Spleen (tissue), 7 donors: ENCODE measurements at regions not wholly inside any gene's neighbourhood (a gene's known extent, or its start where the extent isn't known, plus 50 kb on each side); places are given as distances from the start of the nearest gene placed in this dataset.

Experiments used
- POLR2A ChIP-seq, 3 donors: fragments of 450-650 bp; IDR thresholded peaks; one replicate each; pipeline ENCODE4 v1.5.1; 2017; ENCODE audit warnings: antibody characterized with exemption in 3 of 3, mild to moderate bottlenecking in 1 of 3
- POLR2AphosphoS5 ChIP-seq, 3 donors: sonication (generic); formaldehyde crosslinking; IDR thresholded peaks; one replicate each; pipeline ENCODE4 v1.5.1; 2017; ENCODE audit warnings: antibody characterized with exemption in 3 of 3
- TF ChIP-seq, protein P1 (sequence below), 11 experiments: fragments of 200-600 bp in 7 of 11; fragments of 450-650 bp in 4 of 11; sonication (generic) in 4 of 11; IDR thresholded peaks in 8 of 11; conservative IDR thresholded peaks in 3 of 11; 1 replicate in 7 of 11; 2 replicates in 4 of 11; pipeline versions ENCODE4 v1.4.0 to v1.8.0; 2016 to 2021; ENCODE audit warnings: antibody characterized with exemption in 11 of 11, inconsistent platforms in 4 of 11, mild to moderate bottlenecking in 1 of 11
- donor health status: DM: no; HTN: no; CAD: no; lungs with moderate emphysema.
- donor health status: DM: no; HTN: no; CAD: no.
- donor health status: DM: no; HTN: no; CAD: no.

- TF ChIP-seq POLR2A (IDR thresholded peaks at IDR 0.05) (no peak), POLR2AphosphoS5 (IDR thresholded peaks at IDR 0.05) (no peak)
- TF ChIP-seq, protein P1, sequence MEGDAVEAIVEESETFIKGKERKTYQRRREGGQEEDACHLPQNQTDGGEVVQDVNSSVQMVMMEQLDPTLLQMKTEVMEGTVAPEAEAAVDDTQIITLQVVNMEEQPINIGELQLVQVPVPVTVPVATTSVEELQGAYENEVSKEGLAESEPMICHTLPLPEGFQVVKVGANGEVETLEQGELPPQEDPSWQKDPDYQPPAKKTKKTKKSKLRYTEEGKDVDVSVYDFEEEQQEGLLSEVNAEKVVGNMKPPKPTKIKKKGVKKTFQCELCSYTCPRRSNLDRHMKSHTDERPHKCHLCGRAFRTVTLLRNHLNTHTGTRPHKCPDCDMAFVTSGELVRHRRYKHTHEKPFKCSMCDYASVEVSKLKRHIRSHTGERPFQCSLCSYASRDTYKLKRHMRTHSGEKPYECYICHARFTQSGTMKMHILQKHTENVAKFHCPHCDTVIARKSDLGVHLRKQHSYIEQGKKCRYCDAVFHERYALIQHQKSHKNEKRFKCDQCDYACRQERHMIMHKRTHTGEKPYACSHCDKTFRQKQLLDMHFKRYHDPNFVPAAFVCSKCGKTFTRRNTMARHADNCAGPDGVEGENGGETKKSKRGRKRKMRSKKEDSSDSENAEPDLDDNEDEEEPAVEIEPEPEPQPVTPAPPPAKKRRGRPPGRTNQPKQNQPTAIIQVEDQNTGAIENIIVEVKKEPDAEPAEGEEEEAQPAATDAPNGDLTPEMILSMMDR (IDR thresholded peaks at IDR 0.05 in 8 of 11, conservative IDR thresholded peaks at IDR 0.05 in 3 of 11), result no peak
Observed at GRCh38 chr4:30641345-30641744, 78.8 kb upstream of the PCDH7 start.
